OCI-LY1 (cell line): ENCODE measurements at regions not wholly inside any gene's neighbourhood (a gene's known extent, or its start where the extent isn't known, plus 50 kb on each side); places are given as distances from the start of the nearest gene placed in this dataset.

Experiments used
- H2AFZ ChIP-seq: fragments of 200-600 bp; sonication (generic), shearing (Covaris generic); 2 replicates; pipeline ENCODE4 v1.6.0; 2014; ENCODE audit warnings: antibody characterized with exemption, mild to moderate bottlenecking, low read length
- H3F3A ChIP-seq: fragments of 200-600 bp; sonication (generic), shearing (Covaris generic); 2 replicates; pipeline ENCODE4 v1.6.0; 2014; ENCODE audit warnings: mild to moderate bottlenecking, antibody characterized with exemption, low read length, moderate library complexity; ENCODE audit not compliant: insufficient read depth
- H3K27ac ChIP-seq: fragments of 200-600 bp; sonication (generic); 2 replicates; pipeline ENCODE4 v1.5.1; 2014; ENCODE audit warnings: low read length, mixed run types, mild to moderate bottlenecking, low read depth; ENCODE audit not compliant: poor library complexity, severe bottlenecking
- H3K27me3 ChIP-seq: fragments of 200-600 bp; sonication (generic); 2 replicates; pipeline ENCODE4 v1.6.0; 2014; ENCODE audit warnings: antibody characterized with exemption, mild to moderate bottlenecking, low read length, moderate library complexity; ENCODE audit not compliant: insufficient read depth
- H3K36me3 ChIP-seq: fragments of 200-600 bp; sonication (generic); 2 replicates; pipeline ENCODE4 v1.6.1; 2014; ENCODE audit warnings: mild to moderate bottlenecking, antibody characterized with exemption, low read length, moderate library complexity, mixed read lengths; ENCODE audit not compliant: insufficient read depth
- H3K4me1 ChIP-seq: fragments of 200-600 bp; sonication (generic); 2 replicates; pipeline ENCODE4 v1.5.1; 2014; ENCODE audit warnings: mild to moderate bottlenecking, low read length, moderate library complexity; ENCODE audit not compliant: insufficient read depth, severe bottlenecking
- H3K4me2 ChIP-seq: fragments of 200-600 bp; sonication (generic), shearing (Covaris generic); 2 replicates; pipeline ENCODE4 v1.6.1; 2014; ENCODE audit warnings: low read length
- H3K4me3 ChIP-seq: fragments of 200-600 bp; sonication (generic); 2 replicates; pipeline ENCODE4 v1.5.1; 2014; ENCODE audit warnings: low read length, low read depth, mild to moderate bottlenecking, mixed read lengths; ENCODE audit not compliant: poor library complexity, severe bottlenecking
- H3K79me2 ChIP-seq: fragments of 200-600 bp; shearing (Covaris generic); 2 replicates; pipeline ENCODE4 v1.6.1; 2016; ENCODE audit warnings: mixed run types, low read length, mixed read lengths; ENCODE audit not compliant: insufficient read depth
- H3K9ac ChIP-seq: fragments of 200-600 bp; sonication (generic), shearing (Covaris generic); 2 replicates; pipeline ENCODE4 v1.6.1; 2014; ENCODE audit warnings: mild to moderate bottlenecking, low read length, mixed read lengths
- H3K9me2 ChIP-seq: fragments of 200-600 bp; sonication (generic), shearing (Covaris generic); 2 replicates; pipeline ENCODE4 v1.6.1; 2014; ENCODE audit warnings: low read depth, mild to moderate bottlenecking, low read length, mixed read lengths
- H3K9me3 ChIP-seq: fragments of 200-600 bp; shearing (Covaris generic); 2 replicates; pipeline ENCODE4 v1.6.1; 2014; ENCODE audit warnings: low read length, mixed read lengths
- H4K20me1 ChIP-seq: fragments of 200-600 bp; sonication (generic), shearing (Covaris generic); 2 replicates; pipeline ENCODE4 v1.6.0; 2016; ENCODE audit warnings: mild to moderate bottlenecking, low read length; ENCODE audit not compliant: insufficient read depth
- CTCF ChIP-seq: fragments of 200-600 bp; sonication (generic), shearing (Covaris generic); IDR thresholded peaks from 2 replicates; pipeline ENCODE4 v1.5.1; 2017; ENCODE audit warnings: mild to moderate bottlenecking, antibody characterized with exemption, low read length, moderate library complexity, mixed read lengths
- EZH2 ChIP-seq: fragments of 200-600 bp; sonication (generic), shearing (Covaris generic); IDR thresholded peaks from 2 replicates; pipeline ENCODE4 v1.8.0; 2017; ENCODE audit warnings: borderline replicate concordance, mixed run types, mild to moderate bottlenecking, antibody characterized with exemption, low read length, moderate library complexity, mixed read lengths

DNA sequence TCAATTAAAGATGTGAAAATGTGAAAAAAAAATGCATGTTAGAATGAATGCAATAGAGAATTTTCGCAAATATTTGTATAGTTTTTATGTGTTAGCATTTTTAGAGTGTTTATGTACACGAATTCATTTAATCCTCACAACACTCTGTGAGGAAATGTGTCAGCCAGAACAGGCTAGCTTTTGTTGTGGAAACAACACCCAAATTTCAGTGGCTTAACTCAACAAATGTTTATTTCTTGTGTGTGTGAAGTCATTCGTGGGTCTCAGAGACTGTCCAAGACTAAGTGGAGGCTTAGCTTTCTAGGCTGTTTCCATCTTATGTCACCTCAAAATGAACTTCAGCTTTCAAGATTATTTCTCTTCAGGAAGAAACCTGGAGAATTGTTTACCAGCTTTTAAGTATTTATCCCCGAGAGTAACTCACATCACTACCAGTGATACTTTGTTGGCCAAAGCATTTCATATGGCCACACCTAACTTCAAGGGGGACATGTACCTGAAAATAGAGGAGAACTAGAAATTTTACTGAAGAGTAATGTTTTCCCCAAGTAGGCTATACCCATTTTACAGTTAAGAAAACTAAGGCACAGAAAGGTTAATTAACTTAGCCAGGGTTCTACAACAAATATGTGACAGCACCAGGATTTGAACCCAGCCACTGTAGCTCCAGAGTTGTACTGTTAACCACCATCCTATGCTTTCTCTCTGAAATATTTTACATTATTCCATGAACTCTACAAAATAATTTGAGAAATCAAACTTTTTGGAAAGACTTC, 306.1 kb downstream of the QKI start:
- Histone ChIP-seq H3K36me3 (no peaks in the 10 kb centered on the region), H3K9me3 (no peaks in the 10 kb centered on the region), H3K4me1 (peaks cover 80% of the 10 kb centered on the region), H3K4me3 (no peak overlapping the region), H4K20me1 (no peaks in the 10 kb centered on the region), H3K4me2 (no peak overlapping the region), H3F3A (no peaks in the 10 kb centered on the region), H3K9me2 (no peaks in the 10 kb centered on the region), H3K27me3 (no peaks in the 10 kb centered on the region), H3K79me2 (no peaks in the 10 kb centered on the region), H3K27ac (no peak overlapping the region), H3K9ac (no peak overlapping the region), H2AFZ (no peak overlapping the region)
- TF ChIP-seq EZH2 = no peak
- TF ChIP-seq CTCF = no peak

- no peak overlapping the region for H3K4me3 ChIP-seq
- H3K9ac ChIP-seq = no peak overlapping the region
- no peak for TF ChIP-seq CTCF
- no peak for TF ChIP-seq EZH2
- H3K9me2 ChIP-seq = no peaks in the 10 kb centered on the region
- H3K27me3 ChIP-seq = no peaks in the 10 kb centered on the region
- H3K4me2 ChIP-seq = no peak overlapping the region
- H3K9me3 ChIP-seq = no peaks in the 10 kb centered on the region
- H2AFZ ChIP-seq = no peak overlapping the region
- H3K79me2 ChIP-seq = no peaks in the 10 kb centered on the region
- no peaks in the 10 kb centered on the region for H3F3A ChIP-seq
- no peaks in the 10 kb centered on the region for H3K36me3 ChIP-seq
- H3K27ac ChIP-seq = no peak overlapping the region
- peaks cover 77% of the 10 kb centered on the region for H3K4me1 ChIP-seq
- H4K20me1 ChIP-seq = no peaks in the 10 kb centered on the region
Observed at GRCh38 chr6:163720005-163720404, 305.5 kb downstream of the QKI start.

- no peaks in the 10 kb centered on the region for H3K36me3 ChIP-seq
- no peak overlapping the region for H3K4me3 ChIP-seq
- no peaks in the 10 kb centered on the region for H3K27me3 ChIP-seq
- H2AFZ ChIP-seq = no peak overlapping the region
- no peaks in the 10 kb centered on the region for H3K79me2 ChIP-seq
- peaks cover 69% of the 10 kb centered on the region for H3K4me1 ChIP-seq
- no peaks in the 10 kb centered on the region for H4K20me1 ChIP-seq
- no peaks in the 10 kb centered on the region for H3K9me2 ChIP-seq
- TF ChIP-seq CTCF (no peak), EZH2 (no peak)
- no peaks in the 10 kb centered on the region for H3K9me3 ChIP-seq
- no peaks in the 10 kb centered on the region for H3F3A ChIP-seq
- H3K27ac ChIP-seq = peak overlapping the region; percentile 55
- peak overlapping the region; percentile 12; the same call in 1 of the 2 replicates for H3K4me2 ChIP-seq
- H3K9ac ChIP-seq = no peak overlapping the region; the same call in 1 of the 2 replicates
Observed at GRCh38 chr6:163719028-163719742, 304.7 kb downstream of the QKI start.
